ENCODE measurements at regions not wholly inside any gene's neighbourhood (a gene's known extent, or its start where the extent isn't known, plus 50 kb on each side); places are given as distances from the start of the nearest gene placed in this dataset.

DNA sequence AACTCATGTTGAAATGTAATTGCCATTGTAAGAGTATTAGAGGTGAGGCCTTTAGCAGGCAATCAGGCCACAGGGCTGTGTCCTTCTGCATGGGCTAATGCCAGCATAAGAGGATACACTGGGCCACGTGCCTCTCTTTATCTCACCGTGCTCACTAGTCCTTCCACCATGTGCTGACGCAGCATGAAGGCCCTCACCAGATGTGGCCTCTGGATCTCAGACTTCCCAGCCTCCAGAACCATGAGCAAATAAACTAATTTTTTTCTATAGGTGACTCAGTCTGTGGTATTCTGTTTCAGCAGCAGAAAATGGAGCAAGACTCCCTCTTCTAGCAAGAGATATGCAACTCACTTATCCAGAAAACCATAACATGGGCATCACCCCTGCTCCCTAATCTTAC lies 149.7 kb upstream of the ZNF236 start:
- DNase-seq (ENCODE audit: low read depth), result peak; percentile 36
- TF ChIP-seq, protein P1, sequence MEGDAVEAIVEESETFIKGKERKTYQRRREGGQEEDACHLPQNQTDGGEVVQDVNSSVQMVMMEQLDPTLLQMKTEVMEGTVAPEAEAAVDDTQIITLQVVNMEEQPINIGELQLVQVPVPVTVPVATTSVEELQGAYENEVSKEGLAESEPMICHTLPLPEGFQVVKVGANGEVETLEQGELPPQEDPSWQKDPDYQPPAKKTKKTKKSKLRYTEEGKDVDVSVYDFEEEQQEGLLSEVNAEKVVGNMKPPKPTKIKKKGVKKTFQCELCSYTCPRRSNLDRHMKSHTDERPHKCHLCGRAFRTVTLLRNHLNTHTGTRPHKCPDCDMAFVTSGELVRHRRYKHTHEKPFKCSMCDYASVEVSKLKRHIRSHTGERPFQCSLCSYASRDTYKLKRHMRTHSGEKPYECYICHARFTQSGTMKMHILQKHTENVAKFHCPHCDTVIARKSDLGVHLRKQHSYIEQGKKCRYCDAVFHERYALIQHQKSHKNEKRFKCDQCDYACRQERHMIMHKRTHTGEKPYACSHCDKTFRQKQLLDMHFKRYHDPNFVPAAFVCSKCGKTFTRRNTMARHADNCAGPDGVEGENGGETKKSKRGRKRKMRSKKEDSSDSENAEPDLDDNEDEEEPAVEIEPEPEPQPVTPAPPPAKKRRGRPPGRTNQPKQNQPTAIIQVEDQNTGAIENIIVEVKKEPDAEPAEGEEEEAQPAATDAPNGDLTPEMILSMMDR (conservative IDR thresholded peaks at IDR 0.05; ENCODE audit: low read length), result no peak
- no peak overlapping the region for H3K4me3 ChIP-seq (ENCODE audit: low read length)

DNA sequence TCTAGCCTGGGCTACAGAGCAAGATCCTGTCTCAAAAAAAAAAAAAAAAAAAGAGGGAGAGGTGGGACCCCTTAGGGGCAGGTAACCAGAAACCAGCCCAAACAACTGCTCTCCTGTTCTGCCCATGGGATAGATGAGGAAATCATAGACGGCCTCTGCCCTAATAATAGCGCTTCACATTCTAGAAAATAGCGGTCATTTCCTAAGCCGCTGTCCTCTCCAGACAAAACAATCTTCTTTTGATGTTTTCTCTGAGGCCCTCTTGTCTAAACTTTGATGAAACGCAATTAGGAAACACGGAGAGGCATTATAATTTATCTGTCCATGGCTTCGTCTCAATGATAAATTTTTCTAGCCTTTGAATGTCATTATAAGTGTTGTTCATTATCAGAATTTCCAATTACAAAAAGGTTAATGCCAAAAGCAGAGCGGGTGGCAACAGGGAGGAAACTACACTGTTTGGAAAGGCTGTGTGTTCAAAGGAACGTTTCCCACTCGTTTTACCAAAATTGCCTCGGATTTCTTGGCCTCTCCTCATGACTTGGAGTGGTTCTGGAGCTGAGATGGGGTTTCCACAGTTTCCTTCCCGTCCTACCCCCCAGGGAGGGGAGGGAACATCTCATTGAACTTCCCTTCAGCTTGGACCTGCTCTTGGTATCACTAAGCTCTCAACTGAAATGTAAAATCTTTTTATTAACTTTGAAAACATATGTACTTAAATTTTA lies 151.6 kb upstream of the ZNF236 start:
- TF ChIP-seq, protein P1 (conservative IDR thresholded peaks at IDR 0.05; ENCODE audit: low read length), result no peak
- DNase-seq (ENCODE audit: low read depth), result no peak

DNA sequence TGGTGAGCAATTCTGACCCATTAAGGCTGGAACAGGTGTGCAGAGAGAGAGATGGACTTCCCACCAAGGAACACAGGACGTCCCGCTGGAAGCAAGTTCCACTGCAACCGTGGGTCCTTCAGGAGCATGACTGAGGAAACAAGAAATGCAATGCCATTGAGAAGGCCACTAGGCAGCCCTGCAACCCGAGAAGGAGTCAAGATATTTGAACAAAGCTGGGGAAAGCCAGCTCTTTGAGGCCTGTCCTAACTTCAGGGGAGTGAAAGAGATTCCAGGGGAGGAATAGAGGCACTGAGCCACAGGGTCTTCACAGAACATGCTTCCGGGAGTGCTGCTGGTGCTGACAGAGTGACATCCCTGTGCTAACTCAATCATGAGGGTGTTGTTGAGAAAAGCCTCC lies 153.8 kb upstream of the ZNF236 start:
- no peak for DNase-seq (ENCODE audit: low read depth)
- no peak overlapping the region for H3K4me3 ChIP-seq (ENCODE audit: low read length)
- TF ChIP-seq, protein P1 (conservative IDR thresholded peaks at IDR 0.05; ENCODE audit: low read length), result no peak

More for the DNA sequence above, 151.6 kb upstream of the ZNF236 start:
- H3K4me3 ChIP-seq (ENCODE audit: low read length), result no peak overlapping the region

DNA sequence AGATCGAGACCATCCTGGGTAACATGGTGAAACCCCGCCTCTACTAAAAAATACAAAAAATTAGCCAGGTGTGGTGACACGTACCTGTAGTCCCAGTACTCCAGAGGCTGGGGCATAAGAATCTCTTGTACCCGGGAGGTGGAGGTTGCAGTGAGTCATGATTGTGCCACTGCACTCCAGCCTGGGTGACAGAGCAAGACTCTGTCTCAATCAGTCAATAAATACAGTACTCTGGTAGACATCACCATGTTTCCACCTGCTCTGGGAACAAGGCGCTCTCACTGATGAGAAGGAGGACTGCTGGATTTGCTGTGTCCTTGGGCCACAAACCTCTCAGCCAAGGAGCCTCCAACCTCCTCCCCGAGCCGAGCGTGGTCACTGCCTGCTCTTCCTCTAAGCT lies 154.2 kb upstream of the ZNF236 start:
- no peak for DNase-seq (ENCODE audit: low read depth)
- H3K4me3 ChIP-seq (ENCODE audit: low read length), result no peak overlapping the region
- TF ChIP-seq, protein P1 (conservative IDR thresholded peaks at IDR 0.05; ENCODE audit: low read length), result no peak

DNA sequence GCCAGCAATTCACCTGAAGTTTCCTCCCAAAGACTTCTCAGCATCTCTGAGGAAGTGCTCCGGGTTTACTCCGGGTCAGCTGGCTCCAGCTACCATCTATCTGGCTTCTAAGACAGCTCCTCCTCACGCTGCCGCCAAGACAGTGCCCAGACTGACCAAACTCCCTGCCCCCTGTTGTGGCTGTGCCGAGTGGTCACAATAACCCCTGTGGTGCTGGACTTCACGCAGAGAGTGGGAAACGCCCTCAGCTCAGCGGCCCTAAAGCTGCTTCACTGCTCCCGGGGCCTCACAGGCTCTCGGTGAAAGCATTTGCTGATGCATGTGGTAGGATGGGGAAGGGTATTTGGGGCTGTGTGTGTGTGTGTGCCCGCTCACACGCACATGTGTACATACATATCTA lies 154.8 kb upstream of the ZNF236 start:
- TF ChIP-seq, protein P1 (conservative IDR thresholded peaks at IDR 0.05; ENCODE audit: low read length), result no peak
- no peak overlapping the region for H3K4me3 ChIP-seq (ENCODE audit: low read length)
- DNase-seq (ENCODE audit: low read depth), result no peak

DNA sequence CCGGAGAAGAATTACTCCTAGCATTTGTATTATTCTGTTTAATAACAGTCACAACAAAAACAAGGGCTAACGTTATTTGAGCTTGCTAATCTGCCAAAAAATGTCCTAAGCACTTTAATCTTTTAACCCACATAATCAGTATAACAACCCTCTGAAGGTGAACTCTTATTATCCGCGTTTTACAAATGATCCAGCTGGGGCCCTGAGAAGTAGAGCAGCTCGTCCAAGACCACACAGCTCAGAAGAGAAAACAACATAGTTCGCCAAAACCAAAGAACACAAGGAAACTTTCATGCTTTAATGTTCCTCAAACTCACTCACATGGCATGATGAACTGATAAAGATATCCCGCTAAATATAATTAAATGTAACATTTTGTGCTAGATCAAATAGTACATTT lies 159.7 kb upstream of the ZNF236 start:
- H3K4me3 ChIP-seq (ENCODE audit: low read length), result no peak overlapping the region
- no peak for DNase-seq (ENCODE audit: low read depth)
- TF ChIP-seq, protein P1 (conservative IDR thresholded peaks at IDR 0.05; ENCODE audit: low read length), result no peak

DNA sequence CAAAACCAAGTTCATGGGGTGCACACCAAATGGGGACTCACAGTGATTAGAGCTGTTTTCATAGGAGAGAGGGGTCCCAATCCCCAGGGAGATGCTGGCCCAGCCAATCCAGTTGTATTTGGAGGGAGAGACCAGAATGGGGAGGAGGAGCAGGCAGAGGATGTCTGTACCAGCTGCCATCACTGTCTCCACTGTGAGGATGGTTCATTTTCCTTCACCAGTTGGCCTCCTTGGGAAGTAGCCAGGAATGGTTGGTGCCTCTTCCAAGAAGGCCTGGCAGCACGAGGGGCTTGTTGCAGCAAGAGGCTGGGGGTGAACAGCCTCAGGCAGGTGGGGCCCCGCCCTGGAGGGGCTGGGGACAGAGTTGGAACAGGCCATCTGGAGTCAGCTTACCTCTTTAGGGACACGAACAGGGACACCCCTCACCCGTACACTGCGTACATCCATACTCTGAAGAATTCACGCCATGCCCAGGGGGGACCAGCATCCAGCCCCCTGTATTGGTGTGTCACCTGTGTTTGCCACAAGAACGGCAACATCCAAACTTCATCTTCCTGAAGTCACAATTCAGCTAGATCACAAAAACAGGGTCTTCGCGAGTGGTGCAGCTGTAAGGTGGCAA lies 161.7 kb upstream of the ZNF236 start:
- DNase-seq (ENCODE audit: low read depth), result no peak
- no peak overlapping the region for H3K4me3 ChIP-seq (ENCODE audit: low read length)
- TF ChIP-seq, protein P1 (conservative IDR thresholded peaks at IDR 0.05; ENCODE audit: low read length), result no peak

Data from AG10803 (cell line).